PFSK-1 (cell line): ENCODE measurements at regions not wholly inside any gene's neighbourhood (a gene's known extent, or its start where the extent isn't known, plus 50 kb on each side); places are given as distances from the start of the nearest gene placed in this dataset.

Experiments
- POLR2AphosphoS5 ChIP-seq: IDR thresholded peaks from 2 replicates; pipeline ENCODE4 v1.6.1; 2012; ENCODE audit warnings: low read depth, mild to moderate bottlenecking, control low read depth, low read length, moderate library complexity
- REST ChIP-seq, 2 experiments: IDR thresholded peaks; 2 replicates each; pipeline versions ENCODE4 v1.6.1 to v1.8.0; 2011 to 2012; ENCODE audit warnings: low read depth in 2 of 2, low read length in 2 of 2, control low read depth in 1 of 2, inconsistent platforms in 1 of 2, mild to moderate bottlenecking in 1 of 2, moderate library complexity in 1 of 2; ENCODE audit not compliant: insufficient read depth in 1 of 2
- SIN3A ChIP-seq: IDR thresholded peaks from 2 replicates; pipeline ENCODE4 v1.6.1; 2012; ENCODE audit warnings: mild to moderate bottlenecking, low read length, moderate library complexity, borderline replicate concordance; ENCODE audit not compliant: insufficient read depth
- TAF1 ChIP-seq: IDR thresholded peaks from 2 replicates; pipeline ENCODE4 v1.6.1; 2012; ENCODE audit warnings: low read length, control low read depth, borderline replicate concordance; ENCODE audit not compliant: insufficient read depth

GRCh38 chr12:60689137-60689536, 1093.3 kb downstream of the SLC16A7 start:
- TF ChIP-seq TAF1 (no peak), POLR2AphosphoS5 (no peak), REST (IDR thresholded peaks at IDR 0.05; ENCODE audit: insufficient read depth in 1 of 2, low read depth in 2 of 2, low read length in 2 of 2) (no peak), SIN3A (no peak)
